ENCODE measurements at regions not wholly inside any gene's neighbourhood (a gene's known extent, or its start where the extent isn't known, plus 50 kb on each side); places are given as distances from the start of the nearest gene placed in this dataset.

DNA sequence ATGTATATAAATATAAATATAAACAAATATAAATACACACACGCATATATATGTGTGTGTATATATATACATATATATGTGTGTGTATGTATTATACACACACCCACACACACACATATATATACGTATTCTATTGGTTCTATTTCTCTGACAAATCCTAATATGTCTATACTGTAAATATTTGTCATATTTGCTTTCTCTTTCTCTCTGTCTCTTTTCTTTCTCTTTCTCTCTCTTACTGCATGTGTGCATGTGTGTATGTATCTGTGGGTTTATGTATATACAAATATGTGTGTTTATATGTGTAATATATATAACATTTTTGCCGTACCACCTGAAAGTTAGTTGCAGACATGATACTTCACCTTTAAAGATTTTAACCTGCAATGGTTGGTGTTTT is 174.2 kb upstream of the PLEKHG7 start:
- intact Hi-C loops (cut with micrococcal nuclease; ENCODE audit: unreplicated experiment) = no loop called here
- Histone ChIP-seq H3K27me3 (ENCODE audit: insufficient read depth, low read depth) (no peaks in the 10 kb centered on the region), H3K9me2 (ENCODE audit: insufficient read depth) (no peaks in the 10 kb centered on the region), H3K4me1 (replicated peaks; ENCODE audit: insufficient read depth) (no peaks in the 10 kb centered on the region), H4K20me1 (ENCODE audit: insufficient read depth) (no peaks in the 10 kb centered on the region), H3K4me2 (no peak overlapping the region), H3K79me2 (ENCODE audit: low read depth) (no peaks in the 10 kb centered on the region), H2AFZ (no peak overlapping the region), H3K4me3 (no peak overlapping the region), H3F3A (ENCODE audit: insufficient read depth, low read depth) (no peaks in the 10 kb centered on the region), H3K9me3 (ENCODE audit: insufficient read depth, low read depth) (no peaks in the 10 kb centered on the region), H3K36me3 (ENCODE audit: low read depth) (no peaks in the 10 kb centered on the region), H3K27ac (no peak overlapping the region)
- POLR2A ChIA-PET (ENCODE audit: unreplicated experiment) = no interaction called here
- TF ChIP-seq, protein P1, sequence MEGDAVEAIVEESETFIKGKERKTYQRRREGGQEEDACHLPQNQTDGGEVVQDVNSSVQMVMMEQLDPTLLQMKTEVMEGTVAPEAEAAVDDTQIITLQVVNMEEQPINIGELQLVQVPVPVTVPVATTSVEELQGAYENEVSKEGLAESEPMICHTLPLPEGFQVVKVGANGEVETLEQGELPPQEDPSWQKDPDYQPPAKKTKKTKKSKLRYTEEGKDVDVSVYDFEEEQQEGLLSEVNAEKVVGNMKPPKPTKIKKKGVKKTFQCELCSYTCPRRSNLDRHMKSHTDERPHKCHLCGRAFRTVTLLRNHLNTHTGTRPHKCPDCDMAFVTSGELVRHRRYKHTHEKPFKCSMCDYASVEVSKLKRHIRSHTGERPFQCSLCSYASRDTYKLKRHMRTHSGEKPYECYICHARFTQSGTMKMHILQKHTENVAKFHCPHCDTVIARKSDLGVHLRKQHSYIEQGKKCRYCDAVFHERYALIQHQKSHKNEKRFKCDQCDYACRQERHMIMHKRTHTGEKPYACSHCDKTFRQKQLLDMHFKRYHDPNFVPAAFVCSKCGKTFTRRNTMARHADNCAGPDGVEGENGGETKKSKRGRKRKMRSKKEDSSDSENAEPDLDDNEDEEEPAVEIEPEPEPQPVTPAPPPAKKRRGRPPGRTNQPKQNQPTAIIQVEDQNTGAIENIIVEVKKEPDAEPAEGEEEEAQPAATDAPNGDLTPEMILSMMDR (conservative IDR thresholded peaks at IDR 0.05) = no peak
- TF ChIP-seq EZH2 (IDR thresholded peaks at IDR 0.05; ENCODE audit: low read depth) = no peak
- CTCF ChIA-PET = no interaction called here
- no TSS peak for BruUV-seq (replicated peaks)
- no peak for DNase-seq

DNA sequence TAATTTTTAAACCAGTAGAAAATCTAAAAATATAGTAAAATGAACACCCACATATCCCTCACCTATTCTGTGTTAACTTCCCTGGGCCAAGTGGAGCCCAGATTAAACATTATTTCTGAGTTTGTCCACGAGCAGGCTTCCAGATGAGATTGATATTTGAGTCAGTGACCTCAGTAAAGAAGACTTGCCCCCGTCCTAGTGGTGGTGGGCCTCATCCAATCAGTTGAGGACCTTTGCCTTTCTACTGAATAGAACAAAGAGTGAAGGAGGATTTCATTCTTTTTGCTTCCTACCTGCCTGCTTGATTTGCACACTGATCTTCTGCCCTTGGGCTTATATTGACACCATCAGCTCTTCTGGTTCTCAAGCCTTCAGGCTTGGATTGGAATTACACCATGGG is 174.7 kb upstream of the PLEKHG7 start:
- Histone ChIP-seq H3K4me3 (no peak overlapping the region), H4K20me1 (ENCODE audit: insufficient read depth) (no peaks in the 10 kb centered on the region), H3K4me2 (no peak overlapping the region), H3K9me2 (ENCODE audit: insufficient read depth) (no peaks in the 10 kb centered on the region), H3K9me3 (ENCODE audit: insufficient read depth, low read depth) (no peaks in the 10 kb centered on the region), H3K36me3 (ENCODE audit: low read depth) (no peaks in the 10 kb centered on the region), H3K4me1 (replicated peaks; ENCODE audit: insufficient read depth) (no peaks in the 10 kb centered on the region), H3F3A (ENCODE audit: insufficient read depth, low read depth) (no peaks in the 10 kb centered on the region), H3K27me3 (ENCODE audit: insufficient read depth, low read depth) (no peaks in the 10 kb centered on the region), H3K79me2 (ENCODE audit: low read depth) (no peaks in the 10 kb centered on the region), H2AFZ (no peak overlapping the region), H3K27ac (no peak overlapping the region)
- POLR2A ChIA-PET (ENCODE audit: unreplicated experiment) = no interaction called here
- intact Hi-C loops (cut with micrococcal nuclease; ENCODE audit: unreplicated experiment) = no loop called here
- no peak for DNase-seq
- CTCF ChIA-PET = no interaction called here
- no TSS peak for BruUV-seq (replicated peaks)
- TF ChIP-seq EZH2 (IDR thresholded peaks at IDR 0.05; ENCODE audit: low read depth) = no peak
- TF ChIP-seq, protein P1 (conservative IDR thresholded peaks at IDR 0.05) = no peak

DNA sequence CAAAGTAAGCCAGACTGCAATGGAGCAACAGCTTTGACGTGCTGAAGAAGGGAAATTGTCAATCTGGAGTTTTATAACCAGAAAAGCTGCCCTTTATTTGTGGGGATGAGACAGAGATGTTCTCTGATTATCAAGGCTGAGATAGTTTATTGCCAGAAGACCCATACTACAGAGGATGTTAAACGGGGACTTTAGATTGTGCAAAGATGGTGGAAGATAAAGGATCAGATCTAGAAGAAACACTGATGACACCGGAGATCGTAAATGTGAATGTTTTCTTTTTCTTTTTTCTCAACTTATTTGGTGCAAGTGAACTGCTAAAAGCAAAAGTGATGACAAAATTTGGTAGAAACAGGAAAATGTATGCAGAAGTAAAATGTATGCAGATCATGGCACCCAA is 178.3 kb upstream of the PLEKHG7 start:
- no peaks in the 10 kb centered on the region for H3K27me3 ChIP-seq (ENCODE audit: insufficient read depth, low read depth)
- DNase-seq = no peak
- H3K9me2 ChIP-seq (ENCODE audit: insufficient read depth) = no peaks in the 10 kb centered on the region
- TF ChIP-seq EZH2 (IDR thresholded peaks at IDR 0.05; ENCODE audit: low read depth) = no peak
- TF ChIP-seq, protein P1 (conservative IDR thresholded peaks at IDR 0.05) = no peak
- H3K36me3 ChIP-seq (ENCODE audit: low read depth) = no peaks in the 10 kb centered on the region
- no peaks in the 10 kb centered on the region for H3K4me1 ChIP-seq (replicated peaks; ENCODE audit: insufficient read depth)
- H2AFZ ChIP-seq = no peak overlapping the region
- ChIA-PET POLR2A (ENCODE audit: unreplicated experiment) (interaction anchor here (0.6 kb wide), 1 partner anchor 832 kb away, joined by 4 read pairs; no protein-coding TSS in a partner anchor), CTCF (no interaction called here)
- no TSS peak for BruUV-seq (replicated peaks)
- intact Hi-C loops (cut with micrococcal nuclease; ENCODE audit: unreplicated experiment) = no loop called here
- H3K79me2 ChIP-seq (ENCODE audit: low read depth) = no peaks in the 10 kb centered on the region
- H3K4me3 ChIP-seq = no peak overlapping the region
- no peaks in the 10 kb centered on the region for H3F3A ChIP-seq (ENCODE audit: insufficient read depth, low read depth)
- no peaks in the 10 kb centered on the region for H3K9me3 ChIP-seq (ENCODE audit: insufficient read depth, low read depth)
- H4K20me1 ChIP-seq (ENCODE audit: insufficient read depth) = no peaks in the 10 kb centered on the region
- no peak overlapping the region for H3K27ac ChIP-seq
- no peak overlapping the region for H3K4me2 ChIP-seq
